Urinary bladder (tissue), 3 donors: ENCODE measurements at regions not wholly inside any gene's neighbourhood (a gene's known extent, or its start where the extent isn't known, plus 50 kb on each side); places are given as distances from the start of the nearest gene placed in this dataset.

Source experiments
- DNase-seq: peaks from one replicate; pipeline ENCODE4 v3.0.0-alpha.2; 2015; ENCODE audit errors: extremely low spot score
- H3K27ac ChIP-seq: one replicate; pipeline ENCODE4 v1.5.1; 2013; ENCODE audit warnings: low read depth, mild to moderate bottlenecking, moderate library complexity
- H3K36me3 ChIP-seq: one replicate; pipeline ENCODE4 v1.6.1; 2013; ENCODE audit warnings: mild to moderate bottlenecking, moderate library complexity; ENCODE audit not compliant: insufficient read depth
- H3K4me1 ChIP-seq: one replicate; pipeline ENCODE4 v1.6.1; 2013; ENCODE audit warnings: mild to moderate bottlenecking, moderate library complexity; ENCODE audit not compliant: insufficient read depth
- H3K4me3 ChIP-seq: one replicate; pipeline ENCODE4 v1.5.1; 2013; ENCODE audit warnings: low read depth, low read length
- WGBS: extraction: QIAGEN DNeasy Blood & Tissue Kit; methylation state at CpG from one replicate; pipeline ENCODE4 v1.1.7; 2013; 5-methylcytosine and 5-hydroxymethylcytosine counted together
- donor health status: healthy with polysubstance abuse.
- donor health status: healthy.

DNA sequence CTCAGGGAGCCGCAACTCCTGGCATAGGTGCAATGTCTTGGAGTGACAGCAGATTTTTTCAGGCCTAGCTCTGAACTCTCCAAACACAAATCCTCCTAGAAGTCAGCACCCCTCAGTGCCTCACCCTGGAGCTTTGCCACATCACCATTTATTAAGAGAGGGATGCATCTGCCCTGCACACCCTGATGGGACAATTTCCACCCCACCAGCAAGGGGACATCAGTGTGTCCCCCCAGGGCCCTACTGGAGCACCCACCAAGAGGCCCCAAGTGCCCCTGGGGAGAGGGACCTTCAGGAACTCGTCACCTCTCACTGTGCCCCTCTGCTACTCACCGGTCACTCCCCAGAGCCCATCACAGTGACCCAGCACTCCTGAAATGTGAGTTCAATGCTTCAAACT lies 144.7 kb downstream of the NDUFA10 start:
- 95% methylated on average over 3 of the region's 3 CpGs for WGBS
- Histone ChIP-seq H3K4me3 (no peak overlapping the region), H3K4me1 (no peaks in the 10 kb centered on the region), H3K27ac (no peak overlapping the region), H3K36me3 (no peaks in the 10 kb centered on the region)
- DNase-seq, result no peak

DNA sequence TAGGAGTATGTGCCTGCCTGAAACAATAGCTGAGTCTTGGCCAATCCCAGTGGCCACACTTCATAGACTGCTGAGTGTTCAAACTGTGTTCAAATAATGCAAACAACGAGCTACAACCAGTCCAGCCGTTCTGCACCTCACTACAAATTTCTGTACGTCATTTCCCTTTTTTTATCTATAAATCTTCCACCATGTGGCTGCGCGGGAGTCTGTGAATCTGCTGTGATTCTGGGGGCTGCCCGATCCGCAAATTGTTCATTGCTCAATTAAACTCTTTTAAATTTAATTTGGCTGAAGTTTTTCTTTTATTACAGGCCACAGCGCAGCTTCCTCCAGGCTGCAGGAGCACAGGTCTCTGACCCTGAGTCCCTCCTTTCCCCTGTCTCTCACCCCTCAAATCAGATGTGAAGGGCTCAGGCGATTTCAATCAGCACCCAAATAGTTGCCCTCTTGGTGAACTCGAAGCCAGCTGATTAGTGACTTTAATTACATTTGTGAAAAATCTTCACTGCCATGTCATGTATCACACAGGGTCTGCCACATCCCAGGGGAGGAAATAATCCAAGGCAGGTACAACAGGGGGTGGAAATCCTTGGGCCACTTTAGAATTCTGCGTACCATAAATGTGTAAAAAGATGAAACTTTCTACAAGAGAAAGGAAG lies 145.6 kb downstream of the NDUFA10 start:
- 88% methylated on average over 11 of the region's 11 CpGs for WGBS
- Histone ChIP-seq H3K4me3 (no peak overlapping the region), H3K27ac (no peak overlapping the region), H3K36me3 (no peaks in the 10 kb centered on the region), H3K4me1 (no peaks in the 10 kb centered on the region)
- no peak for DNase-seq

DNA sequence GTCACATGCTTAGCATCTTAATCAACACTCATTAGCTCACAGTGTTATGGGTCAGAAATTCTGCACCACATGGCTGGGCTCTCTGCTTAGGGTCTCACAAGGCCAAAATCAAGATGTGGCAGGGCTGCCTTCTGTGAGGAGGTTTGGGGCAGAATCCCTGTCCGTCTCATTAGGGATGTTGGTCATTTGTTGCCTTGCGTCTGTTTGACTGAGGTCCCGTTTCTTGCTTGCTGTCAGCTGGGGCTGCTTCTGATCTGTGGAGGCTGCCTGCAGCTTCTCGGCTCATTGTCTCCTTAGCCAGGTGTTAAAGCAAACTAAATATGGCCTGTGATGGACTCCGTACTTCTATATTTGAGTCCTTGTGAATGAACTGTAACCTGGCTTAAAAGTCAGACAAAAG lies 146.5 kb downstream of the NDUFA10 start:
- no peaks in the 10 kb centered on the region for H3K4me1 ChIP-seq
- 96% methylated on average over 5 of the region's 5 CpGs for WGBS
- no peak for DNase-seq
- H3K27ac ChIP-seq, result no peak overlapping the region
- no peak overlapping the region for H3K4me3 ChIP-seq
- H3K36me3 ChIP-seq, result no peaks in the 10 kb centered on the region

DNA sequence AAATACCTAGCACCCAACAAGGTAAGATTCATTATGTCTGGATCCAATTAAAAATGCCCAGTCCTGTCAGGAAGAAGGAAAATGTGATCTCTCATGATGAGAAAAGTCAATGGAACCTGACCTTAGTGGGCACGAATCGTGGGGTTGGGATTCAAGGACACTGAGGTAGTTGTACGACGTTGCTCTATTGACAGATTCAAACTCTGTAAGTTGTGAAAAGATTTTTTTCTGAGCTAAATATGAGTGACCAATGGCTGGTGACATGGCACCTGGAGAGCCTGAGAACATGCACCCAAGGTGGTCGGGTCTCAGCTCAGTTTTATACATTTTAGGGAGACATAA lies 148.2 kb downstream of the NDUFA10 start:
- Histone ChIP-seq H3K4me1 (no peaks in the 10 kb centered on the region), H3K27ac (no peak overlapping the region), H3K36me3 (no peaks in the 10 kb centered on the region), H3K4me3 (no peak overlapping the region)
- DNase-seq, result no peak
- 97% methylated on average over 5 of the region's 5 CpGs for WGBS

DNA sequence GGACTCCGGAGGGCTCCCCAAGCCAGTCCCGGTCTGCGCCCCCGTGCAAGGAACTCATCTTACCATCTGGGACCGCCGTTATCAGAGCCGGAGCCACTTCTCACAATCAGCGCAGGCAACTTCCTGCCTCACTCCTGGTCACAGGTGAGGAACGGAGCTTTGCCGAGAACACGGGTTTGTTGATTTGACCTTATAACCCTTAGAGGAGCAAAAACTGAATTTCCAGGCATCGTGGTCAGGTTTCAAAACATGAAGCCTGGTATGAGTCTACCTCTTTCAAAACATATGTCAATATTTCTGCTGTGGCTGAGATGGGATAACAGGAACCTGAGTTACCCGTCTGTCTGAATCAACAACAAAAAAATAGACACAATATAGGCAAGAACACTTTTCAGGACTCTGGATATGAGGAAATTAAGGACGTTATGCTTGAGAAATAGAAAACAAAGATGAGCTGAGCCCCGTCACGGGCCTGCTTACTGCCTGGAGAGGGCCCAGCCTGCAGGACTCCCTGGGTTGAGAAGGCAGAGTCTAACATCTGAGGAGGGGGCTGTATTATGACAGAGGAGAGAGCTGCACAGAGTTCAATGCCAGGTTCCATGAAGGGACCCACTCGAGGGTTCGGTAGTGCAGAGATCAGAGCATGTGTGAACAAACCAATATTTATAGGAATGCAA lies 148.7 kb downstream of the NDUFA10 start:
- H3K36me3 ChIP-seq, result no peaks in the 10 kb centered on the region
- H3K4me3 ChIP-seq, result no peak overlapping the region
- no peak for DNase-seq
- 78% methylated on average over 18 of the region's 18 CpGs for WGBS
- H3K4me1 ChIP-seq, result no peaks in the 10 kb centered on the region
- no peak overlapping the region for H3K27ac ChIP-seq

DNA sequence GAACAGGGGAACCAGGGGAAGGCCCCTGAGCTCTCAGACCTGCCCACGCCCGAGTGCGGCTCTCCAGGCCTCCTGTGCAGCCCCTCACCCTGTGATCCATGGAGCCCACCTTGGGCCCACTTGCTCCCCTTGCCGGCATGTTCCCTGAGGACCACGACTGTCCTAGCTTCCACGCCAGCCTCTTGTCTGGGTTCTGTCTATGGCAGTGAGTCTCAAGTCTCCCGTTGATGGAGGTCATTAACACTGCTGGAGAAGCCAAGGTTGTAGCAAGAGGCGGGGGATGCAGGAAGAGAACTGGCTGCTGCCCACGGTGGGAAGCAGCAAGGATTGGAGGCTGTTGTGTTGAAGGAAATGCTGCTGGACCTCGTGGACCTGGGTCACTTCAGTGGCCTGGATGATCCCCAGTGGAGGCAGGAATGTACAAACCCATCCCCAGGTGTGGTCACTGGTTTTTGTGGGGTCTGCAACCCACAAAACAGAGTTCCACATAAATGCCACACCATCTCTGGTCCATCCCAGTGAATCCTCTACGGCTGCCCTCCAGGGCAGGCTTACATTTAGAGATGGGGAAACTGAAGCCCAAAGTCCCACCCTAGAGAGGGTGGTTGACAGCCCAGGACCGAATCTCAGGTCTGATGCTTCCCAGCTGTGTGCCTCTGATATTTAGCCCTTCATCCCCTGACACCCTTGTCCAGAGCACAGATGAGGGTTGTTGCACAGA lies 150.3 kb downstream of the NDUFA10 start:
- Histone ChIP-seq H3K4me3 (no peak overlapping the region), H3K27ac (no peak overlapping the region), H3K36me3 (no peaks in the 10 kb centered on the region), H3K4me1 (no peaks in the 10 kb centered on the region)
- DNase-seq, result no peak
- 86% methylated on average over 12 of the region's 12 CpGs for WGBS

DNA sequence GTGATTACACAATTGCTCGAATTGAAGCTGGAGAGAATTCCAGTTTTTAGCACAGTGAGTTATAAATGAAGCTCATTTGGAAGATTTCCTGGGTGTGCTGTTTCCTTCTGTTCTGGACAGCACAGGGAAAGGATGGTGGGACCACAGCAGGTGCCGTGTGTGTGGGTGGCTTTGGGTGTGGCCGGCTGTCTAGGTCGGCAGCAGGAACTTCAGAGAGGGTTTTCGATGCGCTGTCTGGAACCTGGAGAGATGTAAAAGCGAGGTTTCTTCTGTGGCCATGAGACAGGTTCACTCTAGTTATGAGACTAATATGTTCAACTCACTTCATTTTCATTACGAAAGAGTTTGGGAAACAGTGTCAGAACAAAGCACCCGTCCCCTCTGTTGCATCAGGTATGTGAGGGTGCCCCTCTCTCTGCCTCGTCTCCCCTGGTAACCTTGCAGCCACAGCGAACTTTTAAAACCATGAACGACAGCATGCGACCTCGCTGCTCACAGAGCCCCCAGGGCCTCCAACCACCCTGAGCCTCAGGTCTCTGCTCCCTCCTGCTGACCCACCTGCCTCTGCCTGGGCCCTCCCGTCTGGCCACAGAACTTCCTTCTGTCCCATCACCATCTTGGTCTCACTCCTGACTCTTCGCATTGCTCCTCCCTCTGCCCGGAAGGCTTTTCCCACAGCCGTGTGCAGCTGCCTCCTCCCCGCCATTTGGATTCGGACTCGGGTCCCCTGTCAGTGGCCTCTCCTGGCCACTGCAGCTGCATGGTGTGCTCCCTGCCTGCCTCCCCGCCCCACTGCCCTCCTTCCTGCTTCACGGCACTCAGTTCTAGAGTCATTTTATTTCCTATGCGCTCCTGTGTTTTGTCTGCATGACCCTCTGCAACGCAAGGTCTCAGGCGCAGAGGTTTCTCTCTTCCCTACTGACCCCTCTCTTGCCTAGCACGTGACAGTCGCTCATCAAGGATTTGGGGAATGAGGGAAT lies 151.2 kb downstream of the NDUFA10 start:
- no peak overlapping the region for H3K4me3 ChIP-seq
- H3K36me3 ChIP-seq, result no peaks in the 10 kb centered on the region
- DNase-seq, result no peak
- 82% methylated on average over 28 of the region's 28 CpGs for WGBS
- H3K4me1 ChIP-seq, result no peaks in the 10 kb centered on the region
- no peak overlapping the region for H3K27ac ChIP-seq

DNA sequence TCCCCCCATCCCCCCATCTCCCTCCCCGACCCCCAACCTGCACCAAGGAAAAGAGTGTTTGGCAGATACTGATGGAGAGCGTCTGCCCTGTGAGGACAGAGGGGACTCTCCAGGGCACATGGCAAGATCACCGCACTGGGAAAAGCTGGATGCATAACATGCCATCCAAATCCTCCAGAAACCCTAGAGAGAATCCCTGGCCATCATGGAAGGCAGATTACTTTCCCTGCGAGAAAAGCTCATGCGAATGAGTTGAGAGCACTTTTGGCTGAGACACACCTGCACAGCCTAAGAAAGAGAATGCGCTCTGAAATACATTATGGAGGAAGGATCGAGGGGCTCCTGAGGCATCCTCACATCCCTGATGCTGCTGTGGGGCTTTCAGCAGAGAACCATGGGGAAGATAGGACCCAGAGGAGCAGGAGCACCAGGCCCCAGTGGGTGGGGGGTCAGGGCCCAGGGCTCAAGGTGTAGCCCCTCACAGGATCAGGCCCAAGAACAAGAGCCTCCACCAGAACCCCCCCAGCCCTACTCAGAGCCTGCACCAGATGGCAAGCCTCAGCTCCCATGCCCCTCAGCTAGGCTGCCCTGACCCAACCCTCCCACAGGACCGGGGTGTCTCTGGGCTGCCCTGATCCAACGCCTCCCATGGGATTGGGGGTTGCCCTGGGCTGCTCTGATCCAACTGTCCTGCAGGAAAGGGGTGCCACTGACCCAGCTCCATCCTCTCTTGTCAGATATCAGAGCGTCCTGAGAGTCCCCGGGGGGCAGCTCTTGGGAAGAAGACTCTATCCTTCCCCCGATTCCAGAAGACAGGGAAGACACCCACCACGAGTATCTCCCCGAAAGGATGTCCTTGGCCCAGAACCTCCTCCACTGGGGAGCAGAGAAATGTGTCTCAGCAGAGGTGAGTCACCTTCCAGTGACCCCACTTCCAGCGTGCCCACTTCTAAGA lies 153.4 kb downstream of the NDUFA10 start:
- Histone ChIP-seq H3K27ac (no peak overlapping the region), H3K4me1 (no peaks in the 10 kb centered on the region), H3K36me3 (no peaks in the 10 kb centered on the region), H3K4me3 (no peak overlapping the region)
- WGBS, result 81% methylated on average over 15 of the region's 15 CpGs
- no peak for DNase-seq

DNA sequence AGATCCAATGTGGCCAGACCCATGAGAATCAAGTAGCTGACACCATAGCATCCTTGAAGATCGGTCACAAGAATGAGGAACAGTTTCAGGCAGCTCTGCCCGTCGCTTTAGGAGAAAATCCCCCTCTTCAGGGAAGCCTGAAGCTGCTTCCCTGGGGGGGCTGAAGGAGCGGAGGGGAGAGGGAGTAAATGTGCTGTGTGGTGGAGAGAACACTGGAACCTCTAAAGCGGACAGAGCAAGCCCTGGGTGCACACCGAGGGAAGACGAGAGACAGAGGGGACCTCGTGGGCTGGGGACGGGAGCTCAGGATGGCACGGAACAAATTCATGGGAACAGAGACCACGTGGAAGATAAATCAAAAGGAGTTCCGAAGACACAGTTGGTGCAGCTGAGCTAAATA lies 154.3 kb downstream of the NDUFA10 start:
- Histone ChIP-seq H3K36me3 (no peaks in the 10 kb centered on the region), H3K27ac (no peak overlapping the region), H3K4me3 (no peak overlapping the region), H3K4me1 (no peaks in the 10 kb centered on the region)
- no peak for DNase-seq
- 77% methylated on average over 12 of the region's 12 CpGs for WGBS

DNA sequence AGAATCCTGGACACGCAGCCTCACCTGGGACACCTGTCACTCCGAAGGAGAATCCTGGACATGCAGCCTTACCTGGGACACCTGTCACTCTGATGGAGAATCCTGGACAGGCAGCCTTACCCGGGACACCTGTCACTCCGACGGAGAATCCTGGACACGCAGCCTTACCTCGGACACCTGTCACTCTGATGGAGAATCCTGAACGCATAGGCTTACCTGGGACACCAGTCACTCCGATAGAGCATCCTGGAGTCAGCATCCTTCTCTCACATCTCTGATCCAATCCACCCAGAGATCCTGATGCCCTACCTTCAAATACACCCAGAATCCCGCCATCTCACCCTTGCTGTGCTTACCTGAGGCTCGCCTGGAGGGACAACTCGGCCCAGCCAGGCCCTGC lies 154.9 kb downstream of the NDUFA10 start:
- DNase-seq, result no peak
- Histone ChIP-seq H3K27ac (no peak overlapping the region), H3K4me1 (no peaks in the 10 kb centered on the region), H3K4me3 (no peak overlapping the region), H3K36me3 (no peaks in the 10 kb centered on the region)
- 95% methylated on average over 12 of the region's 12 CpGs for WGBS

DNA sequence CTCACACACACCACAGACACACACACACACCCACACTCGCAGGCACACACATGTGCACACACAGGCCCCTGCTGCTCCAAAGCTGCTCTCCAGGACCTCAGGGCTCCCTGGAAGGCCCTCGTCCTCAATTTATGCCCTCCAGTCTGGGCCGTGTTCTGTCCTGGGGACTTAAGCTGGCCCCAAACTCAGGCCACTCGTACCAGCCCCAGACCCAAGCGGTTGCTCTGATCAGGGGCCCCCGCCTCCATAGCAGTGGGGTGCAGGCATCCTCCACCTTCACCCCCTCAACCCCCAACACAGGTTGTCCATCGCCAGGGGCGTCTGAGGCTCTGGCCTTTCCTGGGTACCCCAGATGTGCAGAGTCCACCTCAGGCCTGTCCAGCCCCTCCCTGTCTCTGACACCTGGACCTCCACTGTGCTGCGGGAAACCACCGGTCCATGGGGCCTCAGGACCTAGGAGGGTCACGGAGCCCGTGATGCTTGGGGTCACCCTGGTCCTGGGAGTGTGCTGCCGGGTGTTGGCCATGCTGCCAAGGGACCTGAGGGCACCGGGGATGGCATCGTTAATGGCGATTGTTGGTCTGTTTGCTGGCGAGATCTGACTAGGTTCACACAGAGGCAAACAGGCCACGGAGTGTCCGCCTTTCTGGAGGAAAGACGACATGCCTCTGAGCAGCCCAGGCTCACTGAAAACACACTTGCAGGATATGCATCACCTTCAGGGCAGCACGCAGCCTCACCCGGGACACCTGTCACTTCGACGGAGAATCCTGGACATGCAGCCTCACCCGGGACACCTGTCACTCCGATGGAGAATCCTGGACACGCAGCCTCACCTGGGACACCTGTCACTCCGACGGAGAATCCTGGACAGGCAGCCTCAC lies 155.6 kb downstream of the NDUFA10 start:
- H3K36me3 ChIP-seq, result no peaks in the 10 kb centered on the region
- no peak overlapping the region for H3K27ac ChIP-seq
- H3K4me1 ChIP-seq, result no peaks in the 10 kb centered on the region
- 90% methylated on average over 29 of the region's 29 CpGs for WGBS
- DNase-seq, result no peak
- no peak overlapping the region for H3K4me3 ChIP-seq
